Hepatocyte (in vitro differentiated cells): ENCODE measurements at regions not wholly inside any gene's neighbourhood (a gene's known extent, or its start where the extent isn't known, plus 50 kb on each side); places are given as distances from the start of the nearest gene placed in this dataset.

ENCODE experiments used
- EZH2 ChIP-seq: fragments of 200-600 bp; sonication (generic); IDR thresholded peaks from 2 replicates; pipeline ENCODE4 v1.6.1; 2016; ENCODE audit warnings: antibody characterized with exemption, mild to moderate bottlenecking, borderline replicate concordance
- TF ChIP-seq, protein P1 (sequence below): fragments of 200-600 bp; sonication (generic); IDR thresholded peaks from 2 replicates; pipeline ENCODE4 v1.5.1; 2016; ENCODE audit warnings: antibody characterized with exemption, mild to moderate bottlenecking; ENCODE audit not compliant: poor library complexity

DNA sequence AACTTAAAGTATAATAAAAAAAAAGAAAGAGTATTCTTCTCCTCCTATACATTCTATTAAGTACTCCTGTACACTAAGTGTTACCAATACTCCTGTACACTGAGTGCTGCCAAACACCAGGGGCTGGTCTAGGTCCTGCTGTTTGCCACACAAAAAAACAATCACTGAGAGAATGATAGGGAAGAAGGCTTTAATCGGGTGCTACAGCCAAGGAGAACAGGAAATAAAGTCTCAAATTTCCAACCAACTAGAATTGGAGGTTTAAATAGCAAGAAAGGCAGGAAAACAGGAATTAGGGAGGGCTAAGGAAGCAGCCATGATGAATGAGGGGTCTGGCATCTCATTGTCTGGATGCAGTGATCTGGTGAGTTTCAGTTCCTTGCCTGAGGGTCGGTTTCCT, 239.8 kb downstream of the ZNF674 start:
- TF ChIP-seq, protein P1, sequence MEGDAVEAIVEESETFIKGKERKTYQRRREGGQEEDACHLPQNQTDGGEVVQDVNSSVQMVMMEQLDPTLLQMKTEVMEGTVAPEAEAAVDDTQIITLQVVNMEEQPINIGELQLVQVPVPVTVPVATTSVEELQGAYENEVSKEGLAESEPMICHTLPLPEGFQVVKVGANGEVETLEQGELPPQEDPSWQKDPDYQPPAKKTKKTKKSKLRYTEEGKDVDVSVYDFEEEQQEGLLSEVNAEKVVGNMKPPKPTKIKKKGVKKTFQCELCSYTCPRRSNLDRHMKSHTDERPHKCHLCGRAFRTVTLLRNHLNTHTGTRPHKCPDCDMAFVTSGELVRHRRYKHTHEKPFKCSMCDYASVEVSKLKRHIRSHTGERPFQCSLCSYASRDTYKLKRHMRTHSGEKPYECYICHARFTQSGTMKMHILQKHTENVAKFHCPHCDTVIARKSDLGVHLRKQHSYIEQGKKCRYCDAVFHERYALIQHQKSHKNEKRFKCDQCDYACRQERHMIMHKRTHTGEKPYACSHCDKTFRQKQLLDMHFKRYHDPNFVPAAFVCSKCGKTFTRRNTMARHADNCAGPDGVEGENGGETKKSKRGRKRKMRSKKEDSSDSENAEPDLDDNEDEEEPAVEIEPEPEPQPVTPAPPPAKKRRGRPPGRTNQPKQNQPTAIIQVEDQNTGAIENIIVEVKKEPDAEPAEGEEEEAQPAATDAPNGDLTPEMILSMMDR = no peak
- TF ChIP-seq EZH2 = no peak
